Natural killer cell (primary cell): ENCODE measurements at regions not wholly inside any gene's neighbourhood (a gene's known extent, or its start where the extent isn't known, plus 50 kb on each side); places are given as distances from the start of the nearest gene placed in this dataset.

Experiments
- ATAC-seq, 3 donors: fragments of 150-1000 bp in 2 of 3; fragments of 200-7000 bp in 1 of 3; cut with Tn5 transposase; 1 replicate in 1 of 3; 2 replicates in 2 of 3; pipeline ENCODE4 v1.10.0; 2021; ENCODE audit warnings: mild to moderate bottlenecking in 2 of 3, moderate library complexity in 2 of 3
- DNase-seq, 2 donors: peaks; one replicate each; pipeline versions ENCODE4 v3.0.0 to v3.0.0-alpha.2; 2013 to 2021; ENCODE audit warnings: mixed read lengths in 1 of 2
- H3K27ac ChIP-seq: one replicate; pipeline ENCODE4 v1.5.1; 2013; ENCODE audit warnings: mild to moderate bottlenecking, low read length
- H3K27me3 ChIP-seq: one replicate; pipeline ENCODE4 v1.6.1; 2013; ENCODE audit warnings: low read length; ENCODE audit not compliant: control insufficient read depth, insufficient read depth
- H3K36me3 ChIP-seq: one replicate; pipeline ENCODE4 v1.6.1; 2013; ENCODE audit warnings: low read length; ENCODE audit not compliant: control insufficient read depth, insufficient read depth
- H3K4me1 ChIP-seq: one replicate; pipeline ENCODE4 v1.6.1; 2013; ENCODE audit warnings: low read length; ENCODE audit not compliant: control insufficient read depth, insufficient read depth
- H3K4me3 ChIP-seq: one replicate; pipeline ENCODE4 v1.5.1; 2013; ENCODE audit warnings: low read length
- H3K9me3 ChIP-seq: one replicate; pipeline ENCODE4 v1.6.1; 2013; ENCODE audit warnings: low read length; ENCODE audit not compliant: control insufficient read depth, insufficient read depth
- H3K27ac Mint-ChIP-seq, 2 donors: one replicate each; pipeline ENCODE4 v1.8.0; 2022; ENCODE audit warnings: mild to moderate bottlenecking in 2 of 2, mixed read lengths in 2 of 2, moderate library complexity in 1 of 2
- H3K27me3 Mint-ChIP-seq, 2 donors: one replicate each; pipeline ENCODE4 v1.8.0; 2022; ENCODE audit warnings: low read depth in 2 of 2, mixed read lengths in 2 of 2
- H3K36me3 Mint-ChIP-seq: one replicate; pipeline ENCODE4 v1.8.0; 2022; ENCODE audit warnings: mixed read lengths
- H3K4me1 Mint-ChIP-seq, 2 donors: one replicate each; pipeline ENCODE4 v1.8.0; 2022; ENCODE audit warnings: mixed read lengths in 2 of 2
- H3K4me3 Mint-ChIP-seq: one replicate; pipeline ENCODE4 v1.8.0; 2022; ENCODE audit warnings: mild to moderate bottlenecking, moderate library complexity, mixed read lengths
- H3K9me3 Mint-ChIP-seq, 2 donors: one replicate each; pipeline ENCODE4 v1.8.0; 2022; ENCODE audit warnings: mixed read lengths in 2 of 2
- WGBS: methylation state at CpG from one replicate; pipeline ENCODE4 v1.1.7; 2013; ENCODE audit warnings: missing lambda C conversion rate; ENCODE audit not compliant: insufficient coverage; 5-methylcytosine and 5-hydroxymethylcytosine counted together
- intact Hi-C: fragments of 100-400 bp; cut with micrococcal nuclease; formaldehyde crosslinking; loops from one replicate; pipeline ENCODE4 v1.14.2; 2022
- TF ChIP-seq, protein P1 (sequence below): fragments of 200-600 bp; IDR thresholded peaks from one replicate; pipeline ENCODE4 v1.8.0; 2022; ENCODE audit warnings: antibody characterized with exemption

DNA sequence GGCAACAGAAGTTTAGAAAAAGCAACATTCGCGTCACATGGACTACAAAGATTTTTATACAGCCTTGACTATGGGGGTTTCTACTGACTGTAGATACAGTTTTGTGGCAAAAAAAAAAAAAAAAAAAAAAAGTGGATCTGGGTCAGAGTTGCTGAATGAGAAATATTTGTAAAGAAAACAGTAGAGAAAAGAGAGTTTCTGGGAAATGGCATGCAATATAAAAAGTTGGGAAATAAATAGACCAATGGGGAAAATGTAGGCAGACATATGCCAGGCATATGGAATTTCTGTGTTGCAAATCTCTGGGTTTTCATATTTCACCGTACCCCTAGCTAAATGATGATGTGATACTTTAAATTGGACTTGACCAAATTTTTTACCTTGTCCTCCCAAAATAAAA, 315.3 kb downstream of the EFNB2 start:
- peaks cover 3 to 4% of the 10 kb centered on the region in 2 donors for H3K9me3 Mint-ChIP-seq
- Histone ChIP-seq H3K27ac (no peak overlapping the region), H3K36me3 (no peaks in the 10 kb centered on the region), H3K4me3 (no peak overlapping the region), H3K4me1 (no peaks in the 10 kb centered on the region), H3K9me3 (no peaks in the 10 kb centered on the region), H3K27me3 (no peaks in the 10 kb centered on the region)
- WGBS, result 100% methylated on average over 3 of the region's 3 CpGs
- no peaks in the 10 kb centered on the region for H3K27me3 Mint-ChIP-seq
- no peaks in the 10 kb centered on the region for H3K4me1 Mint-ChIP-seq
- no peaks in the 10 kb centered on the region for H3K36me3 Mint-ChIP-seq
- ATAC-seq, result no peak
- no peak for DNase-seq
- TF ChIP-seq, protein P1, sequence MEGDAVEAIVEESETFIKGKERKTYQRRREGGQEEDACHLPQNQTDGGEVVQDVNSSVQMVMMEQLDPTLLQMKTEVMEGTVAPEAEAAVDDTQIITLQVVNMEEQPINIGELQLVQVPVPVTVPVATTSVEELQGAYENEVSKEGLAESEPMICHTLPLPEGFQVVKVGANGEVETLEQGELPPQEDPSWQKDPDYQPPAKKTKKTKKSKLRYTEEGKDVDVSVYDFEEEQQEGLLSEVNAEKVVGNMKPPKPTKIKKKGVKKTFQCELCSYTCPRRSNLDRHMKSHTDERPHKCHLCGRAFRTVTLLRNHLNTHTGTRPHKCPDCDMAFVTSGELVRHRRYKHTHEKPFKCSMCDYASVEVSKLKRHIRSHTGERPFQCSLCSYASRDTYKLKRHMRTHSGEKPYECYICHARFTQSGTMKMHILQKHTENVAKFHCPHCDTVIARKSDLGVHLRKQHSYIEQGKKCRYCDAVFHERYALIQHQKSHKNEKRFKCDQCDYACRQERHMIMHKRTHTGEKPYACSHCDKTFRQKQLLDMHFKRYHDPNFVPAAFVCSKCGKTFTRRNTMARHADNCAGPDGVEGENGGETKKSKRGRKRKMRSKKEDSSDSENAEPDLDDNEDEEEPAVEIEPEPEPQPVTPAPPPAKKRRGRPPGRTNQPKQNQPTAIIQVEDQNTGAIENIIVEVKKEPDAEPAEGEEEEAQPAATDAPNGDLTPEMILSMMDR, result no peak
- no peak overlapping the region for H3K27ac Mint-ChIP-seq
- intact Hi-C loops, result no loop called here
- no peak overlapping the region for H3K4me3 Mint-ChIP-seq

- ATAC-seq (no peak), DNase-seq (no peak)
- Mint-ChIP-seq H3K4me3 (no peak overlapping the region), H3K36me3 (no peaks in the 10 kb centered on the region), H3K4me1 (no peaks in the 10 kb centered on the region), H3K27me3 (no peaks in the 10 kb centered on the region), H3K9me3 (peaks cover 0 to 4% of the 10 kb centered on the region in 2 donors), H3K27ac (no peak overlapping the region)
- H3K27me3 ChIP-seq, result no peaks in the 10 kb centered on the region
- H3K4me1 ChIP-seq, result no peaks in the 10 kb centered on the region
- H3K9me3 ChIP-seq, result no peaks in the 10 kb centered on the region
- no peak overlapping the region for H3K27ac ChIP-seq
- H3K36me3 ChIP-seq, result no peaks in the 10 kb centered on the region
- 94% methylated on average over 15 of the region's 18 CpGs for WGBS
- TF ChIP-seq, protein P1, result no peak
- intact Hi-C loops, result no loop called here
- H3K4me3 ChIP-seq, result no peak overlapping the region
Measured at GRCh38 chr13:106213028-106213757, 322.3 kb downstream of the EFNB2 start.

DNA sequence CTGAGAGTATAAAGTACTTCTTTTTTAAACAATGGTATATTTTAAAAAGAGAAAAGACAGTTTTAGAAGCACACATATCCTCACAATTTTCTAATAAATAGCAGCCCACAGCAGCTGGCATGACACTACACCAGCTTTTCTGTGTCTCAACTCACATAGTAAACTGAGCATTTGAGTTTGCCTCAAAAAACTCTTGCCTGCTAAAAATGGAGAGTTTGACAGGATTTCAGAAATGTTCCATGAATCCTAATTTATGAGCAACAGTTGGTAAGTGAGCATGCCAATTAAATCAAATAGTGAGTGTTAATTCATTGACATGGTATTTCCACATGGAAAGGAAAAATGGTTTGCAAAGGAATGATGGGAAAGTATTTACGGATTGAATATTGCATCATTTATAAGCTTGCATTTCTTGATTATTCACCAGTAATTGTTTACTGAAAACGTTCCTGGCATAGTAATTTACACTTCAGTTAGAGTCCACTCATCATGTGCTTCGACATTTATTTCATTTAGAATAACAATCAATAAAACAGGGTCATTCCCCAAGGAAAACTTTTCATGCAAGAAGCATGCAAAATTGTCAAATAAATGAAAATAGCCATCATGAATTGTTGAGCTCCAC, 323.0 kb downstream of the EFNB2 start:
- H3K9me3 ChIP-seq, result no peaks in the 10 kb centered on the region

More for the DNA sequence above, 323.0 kb downstream of the EFNB2 start:
- no peak overlapping the region for H3K4me3 Mint-ChIP-seq
- TF ChIP-seq, protein P1, result no peak
- 61% methylated on average over 2 of the region's 3 CpGs for WGBS
- no peaks in the 10 kb centered on the region for H3K36me3 Mint-ChIP-seq
- peaks cover 0 to 4% of the 10 kb centered on the region in 2 donors for H3K9me3 Mint-ChIP-seq
- H3K27ac Mint-ChIP-seq, result no peak overlapping the region
- Histone ChIP-seq H3K4me1 (no peaks in the 10 kb centered on the region), H3K27ac (no peak overlapping the region), H3K27me3 (no peaks in the 10 kb centered on the region), H3K4me3 (no peak overlapping the region), H3K36me3 (no peaks in the 10 kb centered on the region)
- ATAC-seq (no peak), DNase-seq (no peak)
- no peaks in the 10 kb centered on the region for H3K27me3 Mint-ChIP-seq
- intact Hi-C loops, result no loop called here
- H3K4me1 Mint-ChIP-seq, result no peaks in the 10 kb centered on the region
